GM12864 (cell line): ENCODE measurements at regions not wholly inside any gene's neighbourhood (a gene's known extent, or its start where the extent isn't known, plus 50 kb on each side); places are given as distances from the start of the nearest gene placed in this dataset.
A peak's percentile ranks its signal among the peaks of the same experiment; 100 is the strongest.

Source experiments
- DNase-seq: peaks from one replicate; pipeline ENCODE4 v3.0.0-alpha.2; 2011; ENCODE audit warnings: low read depth
- H3K4me3 ChIP-seq: 2 replicates; pipeline ENCODE4 v1.5.1; 2011; ENCODE audit warnings: mild to moderate bottlenecking, low read depth, low read length, control low read depth
- TF ChIP-seq, protein P1 (sequence below): IDR thresholded peaks from 2 replicates; pipeline ENCODE4 v1.5.1; 2011; ENCODE audit warnings: low read depth, mild to moderate bottlenecking, moderate library complexity, low read length, control low read depth, inconsistent platforms; ENCODE audit errors: missing control alignments

- no peak overlapping the region for H3K4me3 ChIP-seq
- DNase-seq: no peak
- TF ChIP-seq, protein P1, sequence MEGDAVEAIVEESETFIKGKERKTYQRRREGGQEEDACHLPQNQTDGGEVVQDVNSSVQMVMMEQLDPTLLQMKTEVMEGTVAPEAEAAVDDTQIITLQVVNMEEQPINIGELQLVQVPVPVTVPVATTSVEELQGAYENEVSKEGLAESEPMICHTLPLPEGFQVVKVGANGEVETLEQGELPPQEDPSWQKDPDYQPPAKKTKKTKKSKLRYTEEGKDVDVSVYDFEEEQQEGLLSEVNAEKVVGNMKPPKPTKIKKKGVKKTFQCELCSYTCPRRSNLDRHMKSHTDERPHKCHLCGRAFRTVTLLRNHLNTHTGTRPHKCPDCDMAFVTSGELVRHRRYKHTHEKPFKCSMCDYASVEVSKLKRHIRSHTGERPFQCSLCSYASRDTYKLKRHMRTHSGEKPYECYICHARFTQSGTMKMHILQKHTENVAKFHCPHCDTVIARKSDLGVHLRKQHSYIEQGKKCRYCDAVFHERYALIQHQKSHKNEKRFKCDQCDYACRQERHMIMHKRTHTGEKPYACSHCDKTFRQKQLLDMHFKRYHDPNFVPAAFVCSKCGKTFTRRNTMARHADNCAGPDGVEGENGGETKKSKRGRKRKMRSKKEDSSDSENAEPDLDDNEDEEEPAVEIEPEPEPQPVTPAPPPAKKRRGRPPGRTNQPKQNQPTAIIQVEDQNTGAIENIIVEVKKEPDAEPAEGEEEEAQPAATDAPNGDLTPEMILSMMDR: peak; percentile 47
Measured at GRCh38 chr12:91367234-91367849, 184.7 kb upstream of the DCN start.

GRCh38 chr12:91364471-91365184 is 182.0 kb upstream of the DCN start:
- DNase-seq: no peak
- TF ChIP-seq, protein P1: no peak
- no peak overlapping the region for H3K4me3 ChIP-seq

- no peak for DNase-seq
Measured at GRCh38 chr12:91361864-91362263, 179.2 kb upstream of the DCN start.

GRCh38 chr12:91357381-91357780 is 174.8 kb upstream of the DCN start:
- DNase-seq: no peak

More at GRCh38 chr12:91361864-91362263, 179.2 kb upstream of the DCN start:
- H3K4me3 ChIP-seq: no peak overlapping the region
- TF ChIP-seq, protein P1: peak; percentile 44

GRCh38 chr12:91356405-91356804 is 173.8 kb upstream of the DCN start:
- DNase-seq: no peak
- TF ChIP-seq, protein P1: no peak
- H3K4me3 ChIP-seq: no peak overlapping the region

More at GRCh38 chr12:91357381-91357780, 174.8 kb upstream of the DCN start:
- H3K4me3 ChIP-seq: no peak overlapping the region
- TF ChIP-seq, protein P1: no peak

GRCh38 chr12:91355150-91356006 is 172.8 kb upstream of the DCN start:
- TF ChIP-seq, protein P1: peak; percentile 72
- H3K4me3 ChIP-seq: no peak overlapping the region
- peak; percentile 26 for DNase-seq
